Esophagus squamous epithelium (tissue), 5 donors: ENCODE measurements at regions not wholly inside any gene's neighbourhood (a gene's known extent, or its start where the extent isn't known, plus 50 kb on each side); places are given as distances from the start of the nearest gene placed in this dataset.

Experiments used
- DNase-seq: peaks from one replicate; lab custom pipeline; 2025; lab: John Stamatoyannopoulos, UW
- H3K27ac ChIP-seq, 4 donors: fragments of 200-600 bp; sonication (generic); one replicate each; pipeline ENCODE4 v1.5.1; 2016 to 2019; ENCODE audit warnings: mild to moderate bottlenecking in 1 of 4
- H3K27me3 ChIP-seq, 4 donors: fragments of 200-600 bp; sonication (generic); 1 replicate in 3 of 4; 2 replicates in 1 of 4; pipeline versions ENCODE4 v1.5.1 to v1.6.0; 2017 to 2021; ENCODE audit warnings: antibody characterized with exemption in 1 of 4
- H3K36me3 ChIP-seq, 3 donors: fragments of 200-600 bp; sonication (generic); one replicate each; pipeline ENCODE4 v1.5.1; 2016 to 2019
- H3K4me1 ChIP-seq, 3 donors: fragments of 200-600 bp; sonication (generic); one replicate each; pipeline ENCODE4 v1.5.1; 2017 to 2019
- H3K4me3 ChIP-seq, 4 donors: fragments of 200-600 bp; sonication (generic); 1 replicate in 3 of 4; 2 replicates in 1 of 4; pipeline ENCODE4 v1.5.1; 2016 to 2019; ENCODE audit warnings: mild to moderate bottlenecking in 2 of 4, moderate library complexity in 1 of 4
- H3K9me3 ChIP-seq, 3 donors: fragments of 200-600 bp; sonication (generic); one replicate each; pipeline ENCODE4 v1.5.1; 2016 to 2019
- POLR2A ChIP-seq, 4 donors: fragments of 450-650 bp; IDR thresholded peaks; one replicate each; pipeline ENCODE4 v1.6.1; 2017; ENCODE audit warnings: antibody characterized with exemption in 4 of 4, mild to moderate bottlenecking in 4 of 4, moderate library complexity in 3 of 4
- WGBS, 2 donors: methylation state at CpG; one replicate each; pipeline ENCODE4 v1.1.5; 2018; 5-methylcytosine and 5-hydroxymethylcytosine counted together
- intact Hi-C: fragments of 100-400 bp; cut with DNase I; formaldehyde crosslinking; loops from one replicate; pipeline ENCODE4 v1.15.0; 2022
- TF ChIP-seq, protein P1 (sequence below), 6 experiments: fragments of 450-650 bp in 4 of 6; fragments of 200-600 bp in 2 of 6; sonication (generic) in 2 of 6; IDR thresholded peaks; one replicate each; pipeline ENCODE4 v1.5.1; 2016 to 2019; ENCODE audit warnings: antibody characterized with exemption in 6 of 6, mild to moderate bottlenecking in 4 of 6, moderate library complexity in 4 of 6
- donor health status: DM: yes; HTN: yes; CAD: no.

DNA sequence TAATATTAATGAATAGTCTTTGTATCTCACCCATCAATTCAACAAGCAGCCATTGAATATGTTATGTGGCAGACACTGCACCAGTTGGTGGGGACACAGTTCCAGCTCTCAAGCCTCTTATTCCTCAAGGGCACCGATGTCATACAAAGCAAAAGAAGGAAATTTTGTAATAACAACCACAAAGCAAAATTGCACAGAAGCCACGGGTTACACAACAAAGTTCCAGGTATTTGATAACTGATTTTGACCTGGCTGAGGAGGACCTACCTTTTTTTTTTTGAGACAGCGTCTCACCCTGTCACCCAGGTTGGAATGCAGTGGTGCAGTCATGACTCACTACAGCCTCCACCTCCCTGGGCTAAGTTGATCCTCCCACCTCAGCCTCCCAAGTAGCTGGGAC lies 266.7 kb downstream of the FOXO1 start:
- H3K36me3 ChIP-seq: no peaks in the 10 kb centered on the region
- no peak for TF ChIP-seq POLR2A (IDR thresholded peaks at IDR 0.05)
- TF ChIP-seq, protein P1, sequence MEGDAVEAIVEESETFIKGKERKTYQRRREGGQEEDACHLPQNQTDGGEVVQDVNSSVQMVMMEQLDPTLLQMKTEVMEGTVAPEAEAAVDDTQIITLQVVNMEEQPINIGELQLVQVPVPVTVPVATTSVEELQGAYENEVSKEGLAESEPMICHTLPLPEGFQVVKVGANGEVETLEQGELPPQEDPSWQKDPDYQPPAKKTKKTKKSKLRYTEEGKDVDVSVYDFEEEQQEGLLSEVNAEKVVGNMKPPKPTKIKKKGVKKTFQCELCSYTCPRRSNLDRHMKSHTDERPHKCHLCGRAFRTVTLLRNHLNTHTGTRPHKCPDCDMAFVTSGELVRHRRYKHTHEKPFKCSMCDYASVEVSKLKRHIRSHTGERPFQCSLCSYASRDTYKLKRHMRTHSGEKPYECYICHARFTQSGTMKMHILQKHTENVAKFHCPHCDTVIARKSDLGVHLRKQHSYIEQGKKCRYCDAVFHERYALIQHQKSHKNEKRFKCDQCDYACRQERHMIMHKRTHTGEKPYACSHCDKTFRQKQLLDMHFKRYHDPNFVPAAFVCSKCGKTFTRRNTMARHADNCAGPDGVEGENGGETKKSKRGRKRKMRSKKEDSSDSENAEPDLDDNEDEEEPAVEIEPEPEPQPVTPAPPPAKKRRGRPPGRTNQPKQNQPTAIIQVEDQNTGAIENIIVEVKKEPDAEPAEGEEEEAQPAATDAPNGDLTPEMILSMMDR (IDR thresholded peaks at IDR 0.05): no peak
- H3K4me3 ChIP-seq: no peak overlapping the region
- DNase-seq: no peak
- H3K9me3 ChIP-seq: no peaks in the 10 kb centered on the region
- H3K27me3 ChIP-seq: peaks cover 0 to 9% (median 0%) of the 10 kb centered on the region in 4 donors
- no peak overlapping the region for H3K27ac ChIP-seq
- intact Hi-C loops: no loop called here
- WGBS, 2 donors: 61 to 75% methylated on average over 3 of the region's 3 CpGs
- peaks cover 6 to 27% (median 24%) of the 10 kb centered on the region in 3 donors for H3K4me1 ChIP-seq

DNA sequence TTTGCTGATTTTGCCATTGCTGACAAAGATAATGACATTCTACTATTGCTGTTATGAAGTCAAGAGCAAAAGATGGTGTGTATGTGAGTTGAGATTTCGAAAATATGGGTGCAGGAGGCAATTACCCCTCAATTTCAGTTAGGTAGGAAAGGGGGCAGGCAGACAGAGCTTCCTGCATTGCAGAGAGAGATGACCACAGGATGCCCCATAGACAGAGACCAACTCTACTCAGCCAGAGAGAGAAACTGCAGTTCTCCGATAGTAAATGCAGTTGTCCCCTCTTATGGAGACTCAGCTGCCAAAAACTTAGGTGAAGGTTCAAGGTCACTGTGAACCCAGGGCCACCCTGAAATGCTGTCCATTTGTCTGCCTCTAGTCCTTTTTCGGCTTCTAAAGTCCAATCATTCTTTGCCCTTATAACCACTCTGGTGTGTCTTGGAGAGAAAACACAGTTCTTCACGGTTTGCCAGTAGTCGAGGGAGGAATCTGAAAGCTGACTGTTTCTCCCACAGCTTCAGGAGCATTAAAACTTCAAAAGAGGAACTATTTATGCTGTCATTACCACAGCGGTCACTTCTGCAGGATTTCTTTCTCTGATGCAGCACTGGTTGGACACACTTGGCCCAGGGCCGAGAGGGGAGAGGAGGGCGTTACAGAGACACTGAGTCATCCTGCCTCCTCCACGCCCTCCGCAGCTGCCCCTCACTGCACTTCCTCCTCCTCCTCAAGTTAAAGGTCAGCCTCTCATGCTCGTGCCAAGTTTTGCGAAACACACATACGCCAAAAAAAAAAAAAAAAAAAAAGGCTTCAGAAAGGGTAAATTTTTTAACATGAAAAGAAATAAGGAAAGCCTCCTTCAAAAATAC lies 264.3 kb downstream of the FOXO1 start:
- peak; percentile 69 for DNase-seq
- 15 to 17% methylated on average over 12 to 13 of the region's 13 CpGs for WGBS, 2 donors
- H3K27me3 ChIP-seq: peaks cover 0 to 13% (median 0%) of the 10 kb centered on the region in 4 donors
- H3K4me1 ChIP-seq: peaks cover 6 to 27% (median 24%) of the 10 kb centered on the region in 3 donors
- intact Hi-C loops: no loop called here
- TF ChIP-seq, protein P1 (IDR thresholded peaks at IDR 0.05): no peak
- no peak for TF ChIP-seq POLR2A (IDR thresholded peaks at IDR 0.05)
- H3K4me3 ChIP-seq: peak overlapping the region in 1 of 4 donors; percentile 43
- peak overlapping the region; percentile 23 to 85 (median 74) for H3K27ac ChIP-seq
- no peaks in the 10 kb centered on the region for H3K9me3 ChIP-seq
- no peaks in the 10 kb centered on the region for H3K36me3 ChIP-seq

DNA sequence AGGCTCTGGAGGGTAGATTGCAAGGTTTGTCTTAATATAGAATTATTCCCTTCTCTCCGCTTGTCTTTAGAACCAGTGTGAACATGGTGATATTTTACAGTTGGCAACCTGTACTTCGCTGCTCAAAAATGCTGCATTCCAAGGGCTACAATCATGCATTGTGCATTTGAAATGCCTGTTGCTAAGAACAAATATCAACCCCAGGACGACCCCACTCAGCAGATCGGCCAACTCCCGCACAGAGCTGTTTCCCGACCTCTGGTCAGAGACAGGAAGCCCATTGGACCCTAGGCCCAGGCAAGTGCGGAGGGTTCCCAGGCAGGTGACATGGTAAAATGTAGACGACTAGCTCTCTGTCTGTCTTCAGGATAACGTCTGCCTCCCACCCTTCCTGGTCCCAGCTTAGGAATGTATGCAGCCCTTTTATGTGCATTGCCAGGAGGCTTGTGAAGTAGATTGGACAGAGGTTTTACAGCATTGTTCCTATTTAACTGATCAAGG lies 263.5 kb downstream of the FOXO1 start:
- H3K9me3 ChIP-seq: no peaks in the 10 kb centered on the region
- no peak for TF ChIP-seq POLR2A (IDR thresholded peaks at IDR 0.05)
- TF ChIP-seq, protein P1 (IDR thresholded peaks at IDR 0.05): no peak
- intact Hi-C loops: no loop called here
- H3K4me1 ChIP-seq: peaks cover 6 to 27% (median 24%) of the 10 kb centered on the region in 3 donors
- no peak for DNase-seq
- no peaks in the 10 kb centered on the region for H3K36me3 ChIP-seq
- WGBS, 2 donors: 60 to 62% methylated on average over 6 to 9 of the region's 9 CpGs
- H3K27ac ChIP-seq: peak overlapping the region; percentile 12 to 74 (median 72)
- H3K27me3 ChIP-seq: peaks cover 0 to 13% (median 0%) of the 10 kb centered on the region in 4 donors
- no peak overlapping the region for H3K4me3 ChIP-seq

DNA sequence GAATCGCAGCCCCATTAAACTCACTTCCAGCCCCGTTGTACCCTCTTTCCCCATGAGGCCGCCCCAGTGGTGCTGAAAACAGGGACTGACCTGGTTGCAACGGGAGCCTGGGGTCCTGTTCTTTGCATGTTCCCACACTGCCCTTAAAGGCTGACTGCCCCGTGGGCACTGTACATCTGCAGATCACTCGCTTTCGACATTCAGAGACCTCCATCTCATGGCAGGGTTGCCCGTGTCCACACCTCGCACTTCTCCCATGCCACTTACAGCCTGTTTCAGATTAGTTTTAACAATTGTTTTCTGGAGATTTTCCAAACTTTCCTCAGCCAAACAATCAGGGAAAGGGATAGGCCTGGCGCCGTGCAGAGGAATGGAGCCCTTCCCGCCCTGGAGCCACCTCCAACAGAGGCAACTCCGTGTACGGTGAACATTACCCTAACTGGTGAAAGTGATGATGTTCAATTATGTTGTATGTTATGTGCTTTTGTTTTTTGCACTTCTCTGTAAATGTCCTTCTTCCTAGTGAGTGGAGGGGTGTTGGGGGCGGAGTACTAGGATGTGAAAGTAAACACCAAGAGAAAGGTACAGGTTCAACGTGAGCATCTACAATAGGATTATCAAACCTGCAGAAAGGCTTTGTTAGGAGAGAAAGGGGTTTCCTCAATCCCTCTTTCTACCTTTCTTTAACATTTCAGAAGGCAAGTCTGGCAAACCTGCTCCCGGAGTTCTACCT lies 262.8 kb downstream of the FOXO1 start:
- intact Hi-C loops: no loop called here
- Histone ChIP-seq H3K27me3 (peaks cover 0 to 13% (median 0%) of the 10 kb centered on the region in 4 donors), H3K27ac (peak overlapping the region; percentile 12 to 74 (median 72)), H3K4me3 (no peak overlapping the region), H3K4me1 (peaks cover 6 to 27% (median 24%) of the 10 kb centered on the region in 3 donors), H3K9me3 (no peaks in the 10 kb centered on the region), H3K36me3 (no peaks in the 10 kb centered on the region)
- TF ChIP-seq POLR2A (IDR thresholded peaks at IDR 0.05): no peak
- TF ChIP-seq, protein P1 (IDR thresholded peaks at IDR 0.05): no peak
- DNase-seq: no peak
- WGBS, 2 donors: 84 to 87% methylated on average over 14 to 15 of the region's 17 CpGs
